ENCODE measurements at regions not wholly inside any gene's neighbourhood (a gene's known extent, or its start where the extent isn't known, plus 50 kb on each side); places are given as distances from the start of the nearest gene placed in this dataset.

DNA sequence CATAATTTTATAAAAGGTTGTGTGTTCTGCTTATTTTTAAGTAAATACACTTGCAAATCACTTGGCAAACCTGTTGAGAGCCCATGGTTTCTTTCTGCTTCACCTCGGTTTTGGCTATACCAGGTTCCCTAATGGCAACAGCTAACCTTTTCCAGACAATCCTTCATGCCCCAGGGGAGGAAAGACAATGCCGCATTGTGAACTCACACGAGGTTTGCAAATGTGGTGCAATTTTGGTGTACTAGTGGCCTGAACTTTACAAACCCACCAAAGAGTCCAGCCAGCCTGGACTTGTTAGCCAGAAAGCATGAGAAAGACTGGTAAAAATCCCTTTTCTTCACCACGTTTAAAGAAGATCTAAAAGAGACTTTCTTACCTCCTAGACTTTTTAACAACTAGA is 84.8 kb upstream of the SOX4 start:
- Histone ChIP-seq H3K4me1 (no peaks in the 10 kb centered on the region; the same call in 1 of the 2 replicates), H3K36me3 (no peaks in the 10 kb centered on the region), H3K9me3 (no peaks in the 10 kb centered on the region), H3K4me3 (ENCODE audit: low read depth, low read length) (no peak overlapping the region), H3K27me3 (no peaks in the 10 kb centered on the region)
- TF ChIP-seq, protein P1, sequence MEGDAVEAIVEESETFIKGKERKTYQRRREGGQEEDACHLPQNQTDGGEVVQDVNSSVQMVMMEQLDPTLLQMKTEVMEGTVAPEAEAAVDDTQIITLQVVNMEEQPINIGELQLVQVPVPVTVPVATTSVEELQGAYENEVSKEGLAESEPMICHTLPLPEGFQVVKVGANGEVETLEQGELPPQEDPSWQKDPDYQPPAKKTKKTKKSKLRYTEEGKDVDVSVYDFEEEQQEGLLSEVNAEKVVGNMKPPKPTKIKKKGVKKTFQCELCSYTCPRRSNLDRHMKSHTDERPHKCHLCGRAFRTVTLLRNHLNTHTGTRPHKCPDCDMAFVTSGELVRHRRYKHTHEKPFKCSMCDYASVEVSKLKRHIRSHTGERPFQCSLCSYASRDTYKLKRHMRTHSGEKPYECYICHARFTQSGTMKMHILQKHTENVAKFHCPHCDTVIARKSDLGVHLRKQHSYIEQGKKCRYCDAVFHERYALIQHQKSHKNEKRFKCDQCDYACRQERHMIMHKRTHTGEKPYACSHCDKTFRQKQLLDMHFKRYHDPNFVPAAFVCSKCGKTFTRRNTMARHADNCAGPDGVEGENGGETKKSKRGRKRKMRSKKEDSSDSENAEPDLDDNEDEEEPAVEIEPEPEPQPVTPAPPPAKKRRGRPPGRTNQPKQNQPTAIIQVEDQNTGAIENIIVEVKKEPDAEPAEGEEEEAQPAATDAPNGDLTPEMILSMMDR (IDR thresholded peaks at IDR 0.05; ENCODE audit: low read depth, low read length), result no peak
- no peak for DNase-seq

DNA sequence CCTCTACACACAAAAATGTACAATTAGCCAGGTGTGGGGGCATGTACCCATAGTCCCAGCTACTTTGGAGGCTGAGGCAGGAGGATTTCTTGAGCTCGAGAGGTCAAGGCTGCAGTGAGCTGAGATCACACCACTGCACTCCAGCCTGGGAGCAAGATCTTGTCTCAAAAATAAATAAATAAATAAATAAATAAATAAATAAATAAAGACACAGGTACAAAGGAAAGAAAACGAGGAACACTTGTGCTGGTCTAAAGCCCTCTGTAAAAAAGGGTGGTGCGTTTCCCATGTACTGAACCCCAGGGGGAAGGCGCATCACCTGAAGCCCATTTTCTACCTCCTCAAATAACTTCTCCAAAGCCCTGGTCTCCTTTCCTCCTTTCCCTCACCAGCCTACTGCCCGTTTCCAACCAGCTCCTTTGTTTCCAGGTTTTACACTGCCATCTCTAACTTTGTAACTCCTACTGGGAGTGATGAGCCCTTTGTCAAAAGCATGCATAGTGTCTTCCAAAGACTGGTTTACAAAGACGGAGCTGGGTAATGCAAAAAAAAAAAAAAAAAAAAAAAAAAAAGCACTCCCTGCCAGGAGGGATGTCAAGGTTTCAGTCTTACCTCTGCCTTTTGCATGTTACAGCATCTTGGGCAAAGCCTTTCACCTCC is 81.5 kb upstream of the SOX4 start:
- Histone ChIP-seq H3K4me1 (no peaks in the 10 kb centered on the region; the same call in 1 of the 2 replicates), H3K36me3 (no peaks in the 10 kb centered on the region), H3K27me3 (no peaks in the 10 kb centered on the region), H3K9me3 (no peaks in the 10 kb centered on the region), H3K4me3 (ENCODE audit: low read depth, low read length) (no peak overlapping the region)
- TF ChIP-seq, protein P1 (IDR thresholded peaks at IDR 0.05; ENCODE audit: low read depth, low read length), result no peak
- DNase-seq, result no peak

DNA sequence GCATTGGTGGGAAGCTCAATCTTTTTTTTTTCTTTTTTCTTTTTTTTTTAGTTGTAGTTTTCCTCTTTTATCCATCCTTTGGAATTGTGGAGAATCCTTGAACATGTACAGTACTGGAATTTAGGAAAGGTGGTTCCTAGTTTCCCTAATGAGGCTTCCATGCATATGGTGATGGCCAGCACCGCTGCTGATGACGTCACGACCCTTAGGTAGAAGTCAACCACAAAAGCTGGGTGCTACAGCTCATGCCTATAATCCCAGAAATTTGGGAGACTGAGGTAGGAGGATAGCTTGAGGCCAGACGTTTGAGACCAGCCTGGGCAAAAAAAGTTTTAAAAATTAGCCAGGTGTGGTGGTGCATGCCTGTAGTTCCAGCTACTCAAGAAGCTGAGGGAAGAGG is 79.3 kb upstream of the SOX4 start:
- H3K4me1 ChIP-seq, result no peaks in the 10 kb centered on the region; the same call in 1 of the 2 replicates
- H3K27me3 ChIP-seq, result no peaks in the 10 kb centered on the region
- H3K36me3 ChIP-seq, result no peaks in the 10 kb centered on the region
- DNase-seq, result no peak
- TF ChIP-seq, protein P1 (IDR thresholded peaks at IDR 0.05; ENCODE audit: low read depth, low read length), result no peak
- no peak overlapping the region for H3K4me3 ChIP-seq (ENCODE audit: low read depth, low read length)
- no peaks in the 10 kb centered on the region for H3K9me3 ChIP-seq

DNA sequence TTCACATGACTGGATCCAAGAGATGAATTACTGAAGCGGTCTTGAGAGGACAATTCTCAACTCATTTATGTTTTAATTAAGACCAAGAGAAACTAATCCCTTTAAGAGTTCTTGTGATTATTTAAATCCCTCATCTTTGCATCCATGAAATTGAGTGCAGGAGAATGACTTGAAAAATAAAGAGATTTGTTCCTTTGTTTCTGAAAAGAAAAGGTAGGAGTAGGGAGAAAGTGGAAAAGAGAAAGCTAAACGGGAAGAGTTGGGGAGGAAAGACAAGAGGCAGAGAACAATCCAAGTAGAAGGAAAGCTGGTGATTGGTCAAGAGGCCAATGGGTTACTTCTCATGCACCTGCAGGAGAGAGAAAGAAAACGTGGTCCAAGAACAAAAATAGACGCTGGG is 75.2 kb upstream of the SOX4 start:
- DNase-seq, result no peak
- Histone ChIP-seq H3K9me3 (no peaks in the 10 kb centered on the region), H3K4me1 (peaks cover 7% of the 10 kb centered on the region), H3K27me3 (no peaks in the 10 kb centered on the region), H3K36me3 (no peaks in the 10 kb centered on the region), H3K4me3 (ENCODE audit: low read depth, low read length) (no peak overlapping the region)
- TF ChIP-seq, protein P1 (IDR thresholded peaks at IDR 0.05; ENCODE audit: low read depth, low read length), result no peak

DNA sequence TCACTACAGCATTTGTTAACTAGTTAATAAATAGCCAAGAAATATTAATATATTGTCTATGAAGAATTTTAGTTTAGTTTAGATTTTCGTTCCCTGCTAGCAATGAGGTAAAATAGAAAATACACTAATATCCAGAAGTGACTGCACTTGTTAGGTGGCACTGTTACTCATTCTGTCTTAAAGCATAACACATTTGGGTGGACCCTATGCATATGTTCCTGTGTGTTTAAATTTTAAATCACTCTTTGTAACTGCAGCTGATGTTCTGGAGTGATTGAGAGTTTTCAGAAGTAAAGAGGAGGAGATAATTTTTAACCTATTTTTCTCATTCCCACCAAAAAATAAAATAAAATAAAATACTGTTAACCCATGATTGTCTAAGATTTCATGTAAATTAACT is 73.9 kb upstream of the SOX4 start:
- Histone ChIP-seq H3K9me3 (no peaks in the 10 kb centered on the region), H3K27me3 (no peaks in the 10 kb centered on the region), H3K4me3 (ENCODE audit: low read depth, low read length) (no peak overlapping the region), H3K36me3 (no peaks in the 10 kb centered on the region), H3K4me1 (peaks cover 12% of the 10 kb centered on the region)
- no peak for DNase-seq
- TF ChIP-seq, protein P1 (IDR thresholded peaks at IDR 0.05; ENCODE audit: low read depth, low read length), result no peak

DNA sequence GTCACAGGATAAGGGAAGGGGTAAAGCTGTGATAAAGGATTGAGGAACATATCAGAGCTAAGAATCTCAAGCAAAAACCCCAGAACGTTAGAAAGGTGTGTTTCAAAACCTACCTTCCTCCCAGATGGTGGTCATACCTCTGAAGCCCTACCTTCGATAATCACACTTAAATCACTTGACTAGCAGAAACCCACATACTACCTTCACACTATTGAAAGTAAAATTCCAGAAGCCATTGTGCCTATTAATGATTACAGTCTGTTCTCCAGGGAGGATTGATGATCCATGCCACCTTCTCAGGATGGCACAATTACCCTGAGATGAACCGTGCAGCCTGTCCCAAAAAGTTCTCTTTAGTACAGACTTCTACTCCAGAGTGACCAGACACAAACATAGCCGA is 72.3 kb upstream of the SOX4 start:
- TF ChIP-seq, protein P1 (IDR thresholded peaks at IDR 0.05; ENCODE audit: low read depth, low read length), result no peak
- DNase-seq, result no peak

More for the DNA sequence above, 72.3 kb upstream of the SOX4 start:
- Histone ChIP-seq H3K27me3 (no peaks in the 10 kb centered on the region), H3K4me3 (ENCODE audit: low read depth, low read length) (peak overlapping the region; percentile 62), H3K4me1 (peaks cover 12% of the 10 kb centered on the region), H3K36me3 (no peaks in the 10 kb centered on the region), H3K9me3 (no peaks in the 10 kb centered on the region)

Data from BE2C (cell line).